KMS-11 (cell line): ENCODE measurements at regions not wholly inside any gene's neighbourhood (a gene's known extent, or its start where the extent isn't known, plus 50 kb on each side); places are given as distances from the start of the nearest gene placed in this dataset.

Experiments used
- H2AFZ ChIP-seq: fragments of 200-600 bp; sonication (generic); 2 replicates; pipeline ENCODE4 v1.6.1; 2016; ENCODE audit warnings: antibody characterized with exemption, mixed run types, low read depth
- H3K27ac ChIP-seq: fragments of 200-600 bp; sonication (generic); 2 replicates; pipeline ENCODE4 v1.6.1; 2016; ENCODE audit warnings: mild to moderate bottlenecking, mixed run types
- H3K27me3 ChIP-seq: fragments of 200-600 bp; sonication (generic); 2 replicates; pipeline ENCODE4 v1.6.1; 2017; ENCODE audit warnings: mild to moderate bottlenecking, low read depth, mixed run types, moderate library complexity; ENCODE audit not compliant: insufficient read depth
- H3K36me3 ChIP-seq: fragments of 200-600 bp; sonication (generic); 2 replicates; pipeline ENCODE4 v1.6.1; 2017; ENCODE audit warnings: mild to moderate bottlenecking, mixed run types; ENCODE audit not compliant: insufficient read depth
- H3K4me1 ChIP-seq: fragments of 200-600 bp; sonication (generic); 2 replicates; pipeline ENCODE4 v1.6.1; 2016; ENCODE audit warnings: mild to moderate bottlenecking, low read depth, mixed run types; ENCODE audit not compliant: poor library complexity, severe bottlenecking
- H3K4me2 ChIP-seq: fragments of 200-600 bp; sonication (generic); 2 replicates; pipeline ENCODE4 v1.7.0; 2016; ENCODE audit warnings: mild to moderate bottlenecking, mixed run types
- H3K4me3 ChIP-seq: fragments of 200-600 bp; sonication (generic); IDR thresholded peaks from 2 replicates; pipeline ENCODE4 v1.6.1; 2017; ENCODE audit warnings: low read depth, low read length, mixed read lengths; ENCODE audit not compliant: insufficient read depth
- H3K79me2 ChIP-seq: fragments of 200-600 bp; sonication (generic); 2 replicates; pipeline ENCODE4 v1.6.1; 2016; ENCODE audit warnings: low read depth, mixed run types; ENCODE audit not compliant: insufficient read depth
- H3K9ac ChIP-seq: fragments of 200-600 bp; sonication (generic); 2 replicates; pipeline ENCODE4 v1.6.1; 2016; ENCODE audit warnings: mild to moderate bottlenecking, mixed run types
- H4K20me1 ChIP-seq: fragments of 200-600 bp; sonication (generic); 2 replicates; pipeline ENCODE4 v1.6.1; 2016; ENCODE audit warnings: mild to moderate bottlenecking, mixed run types; ENCODE audit not compliant: insufficient read depth
- CTCF ChIP-seq: fragments of 200-600 bp; sonication (generic); conservative IDR thresholded peaks from 2 replicates; pipeline ENCODE4 v1.6.1; 2017; ENCODE audit warnings: low read depth, mild to moderate bottlenecking, antibody characterized with exemption, low read length, moderate library complexity, mixed read lengths

GRCh38 chrX:7264399-7264798, 116.4 kb upstream of the PUDP start:
- Histone ChIP-seq H3K79me2 (no peaks in the 10 kb centered on the region), H3K4me2 (no peak overlapping the region), H3K27ac (no peak overlapping the region), H3K9ac (no peak overlapping the region), H3K4me3 (no peak overlapping the region), H3K36me3 (no peaks in the 10 kb centered on the region), H2AFZ (no peak overlapping the region), H4K20me1 (no peaks in the 10 kb centered on the region), H3K4me1 (no peaks in the 10 kb centered on the region), H3K27me3 (no peaks in the 10 kb centered on the region)
- no peak for TF ChIP-seq CTCF

- TF ChIP-seq CTCF, result no peak
- Histone ChIP-seq H4K20me1 (no peaks in the 10 kb centered on the region), H3K27me3 (no peaks in the 10 kb centered on the region), H2AFZ (no peak overlapping the region), H3K9ac (no peak overlapping the region), H3K4me1 (no peaks in the 10 kb centered on the region), H3K27ac (no peak overlapping the region), H3K79me2 (no peaks in the 10 kb centered on the region), H3K4me2 (no peak overlapping the region), H3K4me3 (no peak overlapping the region), H3K36me3 (no peaks in the 10 kb centered on the region)
Observed at GRCh38 chrX:7263961-7264360, 116.0 kb upstream of the PUDP start.

DNA sequence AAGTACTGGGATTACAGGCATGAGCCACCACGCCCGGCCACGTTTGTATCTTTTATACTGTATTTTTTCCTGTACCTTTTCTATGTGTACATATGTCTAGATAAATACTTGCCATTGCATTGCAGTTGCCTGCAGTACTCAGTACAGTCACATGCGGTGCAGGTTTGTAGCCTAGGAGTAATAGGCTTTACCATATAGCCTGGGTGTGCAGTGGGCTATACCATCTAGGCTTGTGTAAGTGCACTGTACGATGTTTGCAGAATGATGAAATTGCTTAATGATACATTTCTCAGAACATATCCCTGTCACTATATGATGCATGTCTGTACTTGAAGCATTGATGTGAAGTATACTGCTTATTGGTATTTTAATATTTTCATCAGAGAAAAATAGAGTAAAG, 115.4 kb upstream of the PUDP start:
- no peak overlapping the region for H3K4me2 ChIP-seq
- H3K79me2 ChIP-seq, result no peaks in the 10 kb centered on the region
- no peaks in the 10 kb centered on the region for H3K36me3 ChIP-seq
- no peak overlapping the region for H3K9ac ChIP-seq
- no peak overlapping the region for H3K27ac ChIP-seq
- no peaks in the 10 kb centered on the region for H3K27me3 ChIP-seq
- H2AFZ ChIP-seq, result no peak overlapping the region
- no peaks in the 10 kb centered on the region for H4K20me1 ChIP-seq
- TF ChIP-seq CTCF, result no peak
- H3K4me1 ChIP-seq, result no peaks in the 10 kb centered on the region
- H3K4me3 ChIP-seq, result no peak overlapping the region

GRCh38 chrX:7262551-7262950, 114.6 kb upstream of the PUDP start:
- no peak for TF ChIP-seq CTCF

More at GRCh38 chrX:7262551-7262950, 114.6 kb upstream of the PUDP start:
- H3K4me3 ChIP-seq, result no peak overlapping the region
- no peak overlapping the region for H3K4me2 ChIP-seq
- H3K27ac ChIP-seq, result no peak overlapping the region
- no peaks in the 10 kb centered on the region for H3K4me1 ChIP-seq
- no peaks in the 10 kb centered on the region for H3K36me3 ChIP-seq
- no peaks in the 10 kb centered on the region for H3K27me3 ChIP-seq
- no peak overlapping the region for H3K9ac ChIP-seq
- no peak overlapping the region for H2AFZ ChIP-seq
- no peaks in the 10 kb centered on the region for H4K20me1 ChIP-seq
- no peaks in the 10 kb centered on the region for H3K79me2 ChIP-seq
